22Rv1 (cell line): ENCODE measurements at regions not wholly inside any gene's neighbourhood (a gene's known extent, or its start where the extent isn't known, plus 50 kb on each side); places are given as distances from the start of the nearest gene placed in this dataset.
"Not testable (repeated sequence)": the region's sequence is repeated elsewhere in the genome, so short reads cannot be mapped to it uniquely, and the experiment has no call there.

Experiments used
- H3K27ac ChIP-seq: fragments of 450-650 bp; 2 replicates; pipeline ENCODE4 v1.5.1; 2017
- CTCF ChIP-seq: fragments of 450-650 bp; IDR thresholded peaks from 2 replicates; pipeline ENCODE4 v1.5.1; 2017; ENCODE audit warnings: mild to moderate bottlenecking
- ZFX ChIP-seq: fragments of 450-650 bp; IDR thresholded peaks from 2 replicates; pipeline ENCODE4 v1.6.1; 2017; ENCODE audit warnings: antibody characterized with exemption, borderline replicate concordance

GRCh38 chr10:130934293-130935127, 377.0 kb downstream of the TCERG1L start:
- TF ChIP-seq CTCF (no peak), ZFX (no peak)

GRCh38 chr10:130935128-130935439, 376.4 kb downstream of the TCERG1L start:
- TF ChIP-seq CTCF (no peak), ZFX (no peak)

More at GRCh38 chr10:130934293-130935127, 377.0 kb downstream of the TCERG1L start:
- H3K27ac ChIP-seq = no peak overlapping the region

GRCh38 chr10:130935897-130936550, 375.5 kb downstream of the TCERG1L start:
- H3K27ac ChIP-seq = no peak overlapping the region
- TF ChIP-seq ZFX = no peak
- no peak for TF ChIP-seq CTCF

More at GRCh38 chr10:130935128-130935439, 376.4 kb downstream of the TCERG1L start:
- H3K27ac ChIP-seq = no peak overlapping the region

DNA sequence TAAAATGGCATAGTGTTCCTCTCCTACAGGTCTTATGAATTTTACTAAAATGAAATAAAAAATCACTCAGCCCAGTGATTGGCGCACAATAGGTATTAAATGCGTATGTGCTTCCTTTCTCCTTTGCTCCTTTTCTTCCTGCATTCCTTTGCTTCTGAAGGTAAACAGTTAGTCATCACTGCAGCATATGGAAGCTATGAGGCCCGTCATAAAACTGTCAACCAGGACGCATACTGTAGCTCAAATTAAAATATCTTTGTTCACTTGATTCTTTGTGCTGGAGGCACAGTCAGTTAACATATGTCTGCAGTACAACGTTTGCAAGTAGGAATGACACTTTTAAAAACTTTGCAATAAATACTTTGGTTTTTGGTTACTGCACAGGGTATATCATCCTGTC, 374.7 kb downstream of the TCERG1L start:
- H3K27ac ChIP-seq = no peak overlapping the region
- TF ChIP-seq ZFX (no peak), CTCF (no peak)

DNA sequence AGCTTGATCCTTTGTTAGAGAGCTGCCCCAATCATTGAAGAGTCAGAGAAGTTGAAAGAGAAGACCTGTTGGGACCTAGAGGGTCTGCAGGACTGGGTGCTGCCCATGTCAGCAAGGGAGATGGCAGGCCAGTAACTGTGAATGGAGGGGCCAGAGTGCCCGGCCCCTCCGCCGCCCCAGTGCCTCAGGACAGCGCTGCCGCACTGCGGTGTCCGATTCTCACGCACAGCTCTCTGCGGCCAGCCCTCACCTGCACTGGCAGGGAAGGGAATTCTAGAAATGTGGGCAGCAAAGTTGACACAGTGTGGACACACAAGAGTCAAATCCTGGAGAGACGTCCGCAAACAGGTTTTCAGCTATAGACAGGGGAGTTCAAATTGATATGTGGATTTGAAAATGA, 373.5 kb downstream of the TCERG1L start:
- no peak overlapping the region for H3K27ac ChIP-seq
- TF ChIP-seq CTCF (no peak), ZFX (no peak)

- H3K27ac ChIP-seq = not testable (repeated sequence)
These were observed 372.6 kb downstream of the TCERG1L start for GRCh38 chr10:130938891-130939290.

- H3K27ac ChIP-seq = no peak overlapping the region
- TF ChIP-seq ZFX (no peak), CTCF (no peak)
These were observed 369.6 kb downstream of the TCERG1L start for GRCh38 chr10:130941886-130942285.
